ENCODE measurements at regions not wholly inside any gene's neighbourhood (a gene's known extent, or its start where the extent isn't known, plus 50 kb on each side); places are given as distances from the start of the nearest gene placed in this dataset.

DNA sequence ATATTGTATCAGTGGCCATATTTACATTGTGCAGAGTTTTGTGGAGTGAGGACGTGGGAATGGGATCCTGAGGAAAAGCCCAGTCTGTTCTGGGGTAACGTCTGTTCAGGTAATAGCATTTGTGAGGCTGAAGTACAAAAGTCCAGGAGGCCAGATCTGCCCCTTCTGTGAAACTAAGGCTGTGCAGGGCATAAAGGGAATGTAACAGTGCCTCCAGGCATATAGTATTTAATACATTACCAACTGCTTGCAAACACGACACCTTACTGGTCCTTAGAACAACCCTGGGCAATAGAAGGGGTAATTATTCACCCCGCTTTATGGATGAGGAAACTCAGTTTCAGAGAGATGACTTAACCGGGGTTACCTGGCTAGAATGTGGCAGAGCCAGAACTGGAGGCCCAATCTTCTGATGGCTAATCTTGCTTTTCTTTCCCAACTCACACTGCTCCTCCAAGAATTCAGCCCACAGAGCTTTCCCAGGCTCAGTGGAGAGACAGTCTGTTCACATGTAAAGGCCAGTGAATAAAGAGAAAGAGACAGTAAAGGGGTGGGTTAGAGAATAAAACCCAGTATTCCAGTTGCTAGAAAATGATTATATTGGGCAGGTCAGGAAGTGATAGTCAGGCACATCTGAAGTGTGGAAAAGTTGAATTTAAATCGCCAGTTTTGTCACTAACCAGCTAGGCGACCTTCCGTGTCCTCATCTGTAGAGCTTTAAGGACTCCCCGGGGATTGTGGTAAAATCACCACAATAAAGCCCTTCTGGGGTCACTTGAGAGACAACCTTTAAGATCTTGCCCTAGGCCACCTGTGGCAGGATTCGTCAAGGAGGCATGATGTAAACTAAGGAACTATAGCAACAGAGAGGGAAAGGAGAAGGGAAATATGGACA lies 280.7 kb upstream of the CITED2 start:
- in situ Hi-C loops (cut with MboI; ENCODE audit: low sequenced_read_pairs) = no loop called here

DNA sequence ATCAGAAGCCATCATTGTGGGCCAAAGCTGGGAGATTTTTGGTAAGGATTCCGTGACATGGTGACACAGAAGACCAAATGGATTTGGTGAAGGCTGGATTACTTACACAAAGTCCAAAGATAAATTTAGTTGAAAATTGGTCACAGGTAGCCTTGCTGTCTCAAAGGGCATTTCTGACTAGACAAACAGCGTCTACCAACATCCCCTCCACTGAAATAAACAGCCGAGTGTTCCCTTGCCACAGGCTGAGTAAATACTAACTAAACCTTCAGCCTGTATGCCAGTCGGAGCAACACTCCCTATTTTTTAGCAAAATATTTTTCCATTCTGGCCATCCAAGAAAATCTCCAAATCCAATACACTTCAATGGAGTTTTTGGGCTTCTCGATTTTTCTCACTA lies 279.9 kb upstream of the CITED2 start:
- in situ Hi-C loops (cut with MboI; ENCODE audit: low sequenced_read_pairs) = no loop called here

DNA sequence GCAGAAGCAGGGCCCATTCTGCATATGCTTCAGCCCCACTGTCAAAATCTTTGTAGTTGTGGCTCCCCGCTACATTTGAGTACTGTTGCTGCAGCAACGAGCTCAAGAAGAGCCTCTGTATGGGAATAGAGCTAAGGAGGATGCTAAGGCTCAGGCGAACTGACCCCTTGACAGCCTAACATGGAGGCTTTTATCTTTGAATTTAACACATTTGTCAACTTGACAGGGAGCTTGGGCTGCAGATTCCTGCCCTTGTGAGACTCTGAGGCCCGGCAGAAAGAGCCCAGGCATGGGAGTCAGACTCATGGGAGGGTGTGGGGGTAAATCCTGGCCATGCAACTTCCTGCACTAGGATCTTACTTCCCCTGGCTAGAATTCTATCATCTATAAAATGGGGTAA lies 278.7 kb upstream of the CITED2 start:
- in situ Hi-C loops (cut with MboI; ENCODE audit: low sequenced_read_pairs) = no loop called here

GRCh38 chr6:139650941-139651340 lies 276.5 kb upstream of the CITED2 start:
- in situ Hi-C loops (cut with MboI; ENCODE audit: low sequenced_read_pairs) = no loop called here

DNA sequence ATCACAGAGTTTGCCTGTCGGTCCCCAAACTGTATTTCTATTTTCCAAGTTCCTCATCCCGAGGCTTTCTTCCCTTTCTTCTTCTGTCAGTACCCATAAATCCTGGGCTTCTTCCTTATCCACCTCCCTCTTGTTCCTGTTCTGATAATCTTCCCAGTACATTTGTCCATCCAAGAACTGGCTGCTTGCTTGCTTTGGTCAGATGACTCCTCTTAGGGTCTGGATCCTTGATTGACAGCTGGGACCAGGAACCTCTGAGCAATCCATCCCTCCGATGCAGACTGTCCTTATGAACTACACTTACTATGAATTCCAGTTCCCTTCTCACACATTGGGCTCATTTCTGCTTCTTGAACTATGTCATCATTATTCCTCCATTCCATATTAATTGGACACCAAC lies 275.3 kb upstream of the CITED2 start:
- in situ Hi-C loops (cut with MboI; ENCODE audit: low sequenced_read_pairs) = loop anchor here (25.0 kb wide), 1 partner anchor 262 kb away; no protein-coding TSS in a partner anchor

GRCh38 chr6:139649128-139649527 lies 274.7 kb upstream of the CITED2 start:
- in situ Hi-C loops (cut with MboI; ENCODE audit: low sequenced_read_pairs) = loop anchor here (25.0 kb wide), 1 partner anchor 262 kb away; no protein-coding TSS in a partner anchor

DNA sequence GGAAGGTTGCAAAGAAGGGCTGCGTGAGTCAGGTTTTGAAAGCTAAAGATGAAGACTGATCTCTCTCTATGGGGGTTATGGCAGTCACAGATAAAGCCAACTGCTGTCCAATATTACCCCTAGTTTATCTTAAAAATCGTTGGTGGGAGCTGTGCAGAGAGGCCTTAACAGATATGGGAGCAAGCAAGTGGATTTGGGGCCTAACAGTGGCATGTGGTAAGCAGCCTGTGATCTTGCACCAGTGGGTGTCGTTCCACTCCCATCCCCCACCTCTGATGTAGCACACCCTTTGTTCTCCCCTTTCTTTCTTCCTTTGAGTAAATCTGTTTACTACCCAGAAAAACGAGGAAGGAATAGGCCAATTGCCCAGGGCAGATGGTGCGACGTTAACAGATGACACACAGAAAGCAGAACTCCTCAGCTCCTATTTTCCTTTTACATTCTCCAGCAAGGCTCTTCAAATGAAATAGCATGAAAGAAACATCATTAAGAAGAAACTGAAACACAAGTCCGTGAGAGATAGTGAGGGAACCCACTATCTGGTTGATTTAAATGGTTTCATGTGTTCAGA lies 274.1 kb upstream of the CITED2 start:
- in situ Hi-C loops (cut with MboI; ENCODE audit: low sequenced_read_pairs) = loop anchor here (25.0 kb wide), 1 partner anchor 261 kb away; no protein-coding TSS in a partner anchor

DNA sequence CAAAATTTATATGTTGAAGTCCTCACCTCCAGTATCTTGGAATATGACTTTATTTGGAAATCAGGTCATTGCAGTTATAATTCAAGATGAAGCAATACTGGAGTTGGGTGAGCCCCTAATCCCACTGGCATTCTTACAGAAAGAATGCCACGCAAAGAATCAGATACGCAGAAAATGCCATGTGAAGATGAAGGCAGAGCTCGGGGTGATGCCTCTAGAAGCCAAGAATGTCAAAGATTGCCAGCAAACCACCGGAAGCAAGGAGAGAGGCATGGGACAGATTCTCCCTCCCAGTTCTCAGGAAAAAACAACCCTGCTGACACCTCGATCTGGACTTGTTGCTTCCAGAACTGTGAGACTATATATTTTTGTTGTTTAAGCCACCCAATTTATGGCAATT lies 273.4 kb upstream of the CITED2 start:
- in situ Hi-C loops (cut with MboI; ENCODE audit: low sequenced_read_pairs) = loop anchor here (25.0 kb wide), 1 partner anchor 261 kb away; no protein-coding TSS in a partner anchor

DNA sequence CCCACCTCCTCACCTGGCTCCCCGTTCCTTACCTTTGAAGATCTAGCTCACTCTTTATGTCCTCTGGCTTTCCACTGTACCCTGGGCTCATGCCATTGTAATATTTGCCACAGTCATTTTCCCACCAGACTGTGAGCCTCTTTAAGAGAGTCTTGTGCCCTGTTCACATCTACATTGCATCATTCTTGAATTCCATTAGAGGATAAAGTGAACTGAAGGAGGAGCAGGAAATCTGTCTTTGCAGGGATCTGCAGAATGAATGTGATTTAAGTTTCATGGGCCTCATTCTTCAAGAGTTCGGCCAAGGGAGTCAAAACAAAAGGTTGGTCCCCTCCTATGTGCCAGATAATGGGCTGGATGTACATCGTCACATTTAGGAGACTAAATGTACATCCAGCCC lies 272.6 kb upstream of the CITED2 start:
- in situ Hi-C loops (cut with MboI; ENCODE audit: low sequenced_read_pairs) = loop anchor here (25.0 kb wide), 1 partner anchor 260 kb away; no protein-coding TSS in a partner anchor

GRCh38 chr6:139644821-139645220 lies 270.4 kb upstream of the CITED2 start:
- in situ Hi-C loops (cut with MboI; ENCODE audit: low sequenced_read_pairs) = loop anchor here (25.0 kb wide), 1 partner anchor 258 kb away; no protein-coding TSS in a partner anchor

- in situ Hi-C loops (cut with MboI; ENCODE audit: low sequenced_read_pairs) = loop anchor here (25.0 kb wide), 1 partner anchor 257 kb away; no protein-coding TSS in a partner anchor
Observed at GRCh38 chr6:139643986-139644385, 269.5 kb upstream of the CITED2 start.

- in situ Hi-C loops (cut with MboI; ENCODE audit: low sequenced_read_pairs) = loop anchor here (25.0 kb wide), 1 partner anchor 255 kb away; no protein-coding TSS in a partner anchor
Observed at GRCh38 chr6:139642346-139642745, 267.9 kb upstream of the CITED2 start.

- in situ Hi-C loops (cut with MboI; ENCODE audit: low sequenced_read_pairs) = loop anchor here (25.0 kb wide), 1 partner anchor 254 kb away; no protein-coding TSS in a partner anchor
Observed at GRCh38 chr6:139641376-139641775, 266.9 kb upstream of the CITED2 start.

DNA sequence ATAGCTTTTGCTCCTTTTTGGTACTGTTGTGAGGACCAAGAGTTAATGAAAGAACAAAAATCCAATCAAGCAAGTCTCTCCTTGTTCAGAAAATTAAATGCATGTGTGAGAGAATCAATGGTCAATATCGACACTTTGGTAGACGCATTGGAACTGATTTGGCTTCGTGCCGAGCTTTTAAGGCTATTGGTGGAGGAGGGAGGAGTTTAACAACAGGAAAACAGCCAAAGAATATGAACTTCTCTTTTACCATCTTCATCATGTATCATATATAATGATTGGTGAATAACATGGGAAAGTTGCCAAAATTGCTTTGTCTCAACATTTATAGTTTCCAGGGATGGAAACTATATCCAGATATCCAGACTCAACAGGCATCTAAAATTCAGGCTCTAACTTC lies 266.5 kb upstream of the CITED2 start:
- in situ Hi-C loops (cut with MboI; ENCODE audit: low sequenced_read_pairs) = loop anchor here (25.0 kb wide), 1 partner anchor 254 kb away; no protein-coding TSS in a partner anchor

- in situ Hi-C loops (cut with MboI; ENCODE audit: low sequenced_read_pairs) = loop anchor here (25.0 kb wide), 1 partner anchor 253 kb away; no protein-coding TSS in a partner anchor
Observed at GRCh38 chr6:139640448-139640847, 266.0 kb upstream of the CITED2 start.

- in situ Hi-C loops (cut with MboI; ENCODE audit: low sequenced_read_pairs) = loop anchor here (25.0 kb wide), 1 partner anchor 252 kb away; no protein-coding TSS in a partner anchor
Observed at GRCh38 chr6:139639507-139639906, 265.1 kb upstream of the CITED2 start.

GRCh38 chr6:139638179-139638941 lies 263.9 kb upstream of the CITED2 start:
- in situ Hi-C loops (cut with MboI; ENCODE audit: low sequenced_read_pairs) = loop anchor here (25.0 kb wide), 1 partner anchor 251 kb away; no protein-coding TSS in a partner anchor

- in situ Hi-C loops (cut with MboI; ENCODE audit: low sequenced_read_pairs) = loop anchor here (25.0 kb wide), 1 partner anchor 250 kb away; no protein-coding TSS in a partner anchor
Observed at GRCh38 chr6:139637766-139638165, 263.3 kb upstream of the CITED2 start.

GRCh38 chr6:139636391-139636790 lies 261.9 kb upstream of the CITED2 start:
- in situ Hi-C loops (cut with MboI; ENCODE audit: low sequenced_read_pairs) = loop anchor here (25.0 kb wide), 1 partner anchor 249 kb away; no protein-coding TSS in a partner anchor

GRCh38 chr6:139635401-139636130 lies 261.1 kb upstream of the CITED2 start:
- in situ Hi-C loops (cut with MboI; ENCODE audit: low sequenced_read_pairs) = loop anchor here (25.0 kb wide), 1 partner anchor 248 kb away; no protein-coding TSS in a partner anchor

Measured in HL-60/S4 treated with retinoic acid at 250 ng/mL for 4 days and 3 days (cell line).